Neural cell (in vitro differentiated cells): ENCODE measurements at regions not wholly inside any gene's neighbourhood (a gene's known extent, or its start where the extent isn't known, plus 50 kb on each side); places are given as distances from the start of the nearest gene placed in this dataset.

Experiments
- H2AFZ ChIP-seq: fragments of 200-600, 300-800 bp; sonication (generic), shearing (Covaris generic); 2 replicates; pipeline ENCODE4 v1.6.0; 2014; ENCODE audit warnings: low read depth, mild to moderate bottlenecking, antibody characterized with exemption, low read length, moderate library complexity
- H3F3A ChIP-seq: fragments of 200-600 bp; shearing (Covaris generic); 2 replicates; pipeline ENCODE4 v1.6.1; 2016; ENCODE audit warnings: mild to moderate bottlenecking, moderate library complexity, mixed read lengths, antibody characterized with exemption, low read length; ENCODE audit not compliant: insufficient read depth, poor library complexity, severe bottlenecking
- H3K27ac ChIP-seq: fragments of 200-600, 300-800 bp; sonication (generic), shearing (Covaris generic); 2 replicates; pipeline ENCODE4 v1.5.1; 2014; ENCODE audit warnings: mild to moderate bottlenecking, low read length, moderate library complexity
- H3K27me3 ChIP-seq: fragments of 300-800, 200-600 bp; sonication (generic), shearing (Covaris generic); 2 replicates; pipeline ENCODE4 v1.6.0; 2014; ENCODE audit warnings: mild to moderate bottlenecking, low read depth, low read length, moderate library complexity; ENCODE audit not compliant: insufficient read depth
- H3K36me3 ChIP-seq: fragments of 300-800, 200-600 bp; sonication (generic), shearing (Covaris generic); 2 replicates; pipeline ENCODE4 v1.5.1; 2014; ENCODE audit warnings: mild to moderate bottlenecking, antibody characterized with exemption, low read length, moderate library complexity; ENCODE audit not compliant: insufficient read depth
- H3K4me2 ChIP-seq: fragments of 300-800, 200-600 bp; sonication (generic), shearing (Covaris generic); 2 replicates; pipeline ENCODE4 v1.6.0; 2014; ENCODE audit warnings: mild to moderate bottlenecking, low read length
- H3K4me3 ChIP-seq: fragments of 300-800, 200-600 bp; sonication (generic), shearing (Covaris generic); 2 replicates; pipeline ENCODE4 v1.5.1; 2014; ENCODE audit warnings: mild to moderate bottlenecking, low read length, moderate library complexity
- H3K79me2 ChIP-seq: fragments of 200-600 bp; shearing (Covaris generic); replicated peaks from 2 replicates; pipeline ENCODE4 v1.6.0; 2014; ENCODE audit warnings: mild to moderate bottlenecking, low read length, moderate library complexity; ENCODE audit not compliant: insufficient read depth
- H3K9ac ChIP-seq: fragments of 300-800, 200-600 bp; sonication (generic), shearing (Covaris generic); 2 replicates; pipeline ENCODE4 v1.6.1; 2016; ENCODE audit warnings: mild to moderate bottlenecking, low read length, mixed read lengths
- H3K9me2 ChIP-seq: fragments of 200-600 bp; shearing (Covaris generic); 2 replicates; pipeline ENCODE4 v1.6.1; 2016; ENCODE audit warnings: mild to moderate bottlenecking, low read length, mixed read lengths; ENCODE audit not compliant: insufficient read depth
- H3K9me3 ChIP-seq: fragments of 200-600, 300-800 bp; sonication (generic), shearing (Covaris generic); 2 replicates; pipeline ENCODE4 v1.6.1; 2016; ENCODE audit warnings: mild to moderate bottlenecking, mixed run types, low read length, moderate library complexity, mixed read lengths
- H4K20me1 ChIP-seq: fragments of 200-600 bp; shearing (Covaris generic); 2 replicates; pipeline ENCODE4 v1.6.1; 2016; ENCODE audit warnings: mild to moderate bottlenecking, mixed run types; ENCODE audit not compliant: insufficient read depth
- EP300 ChIP-seq: fragments of 450-650 bp; conservative IDR thresholded peaks from 2 replicates; pipeline ENCODE4 v1.6.1; 2014; ENCODE audit warnings: antibody characterized with exemption, mild to moderate bottlenecking, moderate library complexity; ENCODE audit not compliant: poor library complexity, severe bottlenecking
- EZH2 ChIP-seq: fragments of 200-600, 300-800 bp; shearing (Covaris generic), sonication (generic); IDR thresholded peaks from 2 replicates; pipeline ENCODE4 v1.6.1; 2014; ENCODE audit warnings: antibody characterized with exemption, low read length, borderline replicate concordance, mild to moderate bottlenecking; ENCODE audit not compliant: insufficient read depth, poor library complexity, severe bottlenecking
- MXI1 ChIP-seq: fragments of 450-650 bp; conservative IDR thresholded peaks from 2 replicates; pipeline ENCODE4 v1.6.1; 2014; ENCODE audit warnings: antibody characterized with exemption, mild to moderate bottlenecking; ENCODE audit not compliant: poor library complexity, severe bottlenecking
- POLR2AphosphoS5 ChIP-seq: IDR thresholded peaks from 2 replicates; pipeline ENCODE4 v1.6.1; 2012
- RAD21 ChIP-seq: fragments of 450-650 bp; conservative IDR thresholded peaks from 2 replicates; pipeline ENCODE4 v1.6.1; 2014; ENCODE audit warnings: antibody characterized with exemption, mild to moderate bottlenecking, moderate library complexity
- SMC3 ChIP-seq: fragments of 450-650 bp; conservative IDR thresholded peaks from 2 replicates; pipeline ENCODE4 v1.6.1; 2014; ENCODE audit warnings: antibody characterized with exemption, mild to moderate bottlenecking, moderate library complexity; ENCODE audit not compliant: poor library complexity
- TAF1 ChIP-seq: IDR thresholded peaks from 2 replicates; pipeline ENCODE4 v1.6.1; 2012; ENCODE audit warnings: low read depth
- TF ChIP-seq, protein P1 (sequence below): fragments of 450-650 bp; IDR thresholded peaks from 2 replicates; pipeline ENCODE4 v1.5.1; 2014; ENCODE audit warnings: antibody characterized with exemption, mild to moderate bottlenecking, moderate library complexity; ENCODE audit not compliant: poor library complexity, severe bottlenecking
- TF ChIP-seq, protein P2 (sequence below): IDR thresholded peaks from 2 replicates; pipeline ENCODE4 v1.6.1; 2012; ENCODE audit warnings: borderline replicate concordance

DNA sequence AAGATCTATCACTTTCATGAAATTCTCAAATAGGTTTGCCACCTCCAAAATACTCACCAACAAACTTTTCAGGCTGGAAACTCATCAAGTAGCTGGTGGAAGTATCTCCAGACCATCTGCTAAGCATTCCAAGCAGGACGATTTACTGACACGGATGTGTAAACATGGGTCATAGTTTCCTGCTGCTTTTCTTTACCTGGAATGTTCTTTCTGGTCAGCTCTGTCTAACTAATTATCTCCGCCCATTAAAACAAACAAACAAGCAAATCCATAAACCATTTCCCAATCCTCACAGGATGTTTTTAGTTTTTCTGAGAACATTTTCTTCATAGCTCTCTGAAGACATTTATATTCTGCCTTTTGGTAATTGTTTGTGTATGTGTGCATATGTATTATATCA lies 397.0 kb downstream of the METTL15 start:
- H3F3A ChIP-seq: no peaks in the 10 kb centered on the region

DNA sequence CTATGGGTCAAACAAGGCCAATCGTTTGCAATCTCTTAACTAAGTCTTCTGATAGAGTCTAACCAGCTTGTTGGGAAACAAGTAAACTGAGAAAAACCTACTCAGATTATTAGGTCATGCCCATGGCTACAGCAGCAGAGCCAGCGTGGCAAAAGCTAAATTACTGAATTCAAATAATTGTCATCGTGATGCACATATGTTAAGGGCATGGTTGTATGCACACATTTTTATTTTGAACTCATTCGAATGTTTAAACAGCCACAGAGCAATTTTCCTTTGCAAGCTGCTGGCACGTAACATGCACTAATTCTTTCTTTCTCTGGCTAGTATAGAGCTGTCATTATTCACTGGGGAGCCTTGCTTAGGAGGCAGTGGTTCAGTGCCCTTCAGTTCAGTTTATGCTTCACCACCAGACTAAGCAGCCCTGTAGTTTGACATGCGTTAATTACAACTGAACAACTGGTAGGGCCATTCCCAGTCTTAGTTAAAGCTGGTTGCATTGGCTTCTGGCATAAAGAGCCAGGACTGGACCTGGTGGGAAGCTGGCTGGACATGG lies 396.4 kb downstream of the METTL15 start:
- Histone ChIP-seq H3F3A (no peaks in the 10 kb centered on the region), H3K4me2 (no peak overlapping the region), H3K79me2 (no peaks in the 10 kb centered on the region), H4K20me1 (no peaks in the 10 kb centered on the region), H3K27ac (no peak overlapping the region), H3K36me3 (no peaks in the 10 kb centered on the region), H3K27me3 (no peaks in the 10 kb centered on the region), H3K9me3 (no peaks in the 10 kb centered on the region), H3K9ac (no peak overlapping the region), H2AFZ (no peak overlapping the region), H3K9me2 (no peaks in the 10 kb centered on the region), H3K4me3 (no peak overlapping the region)
- TF ChIP-seq RAD21 (no peak), EZH2 (no peak), EP300 (no peak), POLR2AphosphoS5 (no peak), SMC3 (no peak), TAF1 (no peak), MXI1 (no peak)
- TF ChIP-seq, protein P1, sequence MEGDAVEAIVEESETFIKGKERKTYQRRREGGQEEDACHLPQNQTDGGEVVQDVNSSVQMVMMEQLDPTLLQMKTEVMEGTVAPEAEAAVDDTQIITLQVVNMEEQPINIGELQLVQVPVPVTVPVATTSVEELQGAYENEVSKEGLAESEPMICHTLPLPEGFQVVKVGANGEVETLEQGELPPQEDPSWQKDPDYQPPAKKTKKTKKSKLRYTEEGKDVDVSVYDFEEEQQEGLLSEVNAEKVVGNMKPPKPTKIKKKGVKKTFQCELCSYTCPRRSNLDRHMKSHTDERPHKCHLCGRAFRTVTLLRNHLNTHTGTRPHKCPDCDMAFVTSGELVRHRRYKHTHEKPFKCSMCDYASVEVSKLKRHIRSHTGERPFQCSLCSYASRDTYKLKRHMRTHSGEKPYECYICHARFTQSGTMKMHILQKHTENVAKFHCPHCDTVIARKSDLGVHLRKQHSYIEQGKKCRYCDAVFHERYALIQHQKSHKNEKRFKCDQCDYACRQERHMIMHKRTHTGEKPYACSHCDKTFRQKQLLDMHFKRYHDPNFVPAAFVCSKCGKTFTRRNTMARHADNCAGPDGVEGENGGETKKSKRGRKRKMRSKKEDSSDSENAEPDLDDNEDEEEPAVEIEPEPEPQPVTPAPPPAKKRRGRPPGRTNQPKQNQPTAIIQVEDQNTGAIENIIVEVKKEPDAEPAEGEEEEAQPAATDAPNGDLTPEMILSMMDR: no peak
- TF ChIP-seq, protein P2, sequence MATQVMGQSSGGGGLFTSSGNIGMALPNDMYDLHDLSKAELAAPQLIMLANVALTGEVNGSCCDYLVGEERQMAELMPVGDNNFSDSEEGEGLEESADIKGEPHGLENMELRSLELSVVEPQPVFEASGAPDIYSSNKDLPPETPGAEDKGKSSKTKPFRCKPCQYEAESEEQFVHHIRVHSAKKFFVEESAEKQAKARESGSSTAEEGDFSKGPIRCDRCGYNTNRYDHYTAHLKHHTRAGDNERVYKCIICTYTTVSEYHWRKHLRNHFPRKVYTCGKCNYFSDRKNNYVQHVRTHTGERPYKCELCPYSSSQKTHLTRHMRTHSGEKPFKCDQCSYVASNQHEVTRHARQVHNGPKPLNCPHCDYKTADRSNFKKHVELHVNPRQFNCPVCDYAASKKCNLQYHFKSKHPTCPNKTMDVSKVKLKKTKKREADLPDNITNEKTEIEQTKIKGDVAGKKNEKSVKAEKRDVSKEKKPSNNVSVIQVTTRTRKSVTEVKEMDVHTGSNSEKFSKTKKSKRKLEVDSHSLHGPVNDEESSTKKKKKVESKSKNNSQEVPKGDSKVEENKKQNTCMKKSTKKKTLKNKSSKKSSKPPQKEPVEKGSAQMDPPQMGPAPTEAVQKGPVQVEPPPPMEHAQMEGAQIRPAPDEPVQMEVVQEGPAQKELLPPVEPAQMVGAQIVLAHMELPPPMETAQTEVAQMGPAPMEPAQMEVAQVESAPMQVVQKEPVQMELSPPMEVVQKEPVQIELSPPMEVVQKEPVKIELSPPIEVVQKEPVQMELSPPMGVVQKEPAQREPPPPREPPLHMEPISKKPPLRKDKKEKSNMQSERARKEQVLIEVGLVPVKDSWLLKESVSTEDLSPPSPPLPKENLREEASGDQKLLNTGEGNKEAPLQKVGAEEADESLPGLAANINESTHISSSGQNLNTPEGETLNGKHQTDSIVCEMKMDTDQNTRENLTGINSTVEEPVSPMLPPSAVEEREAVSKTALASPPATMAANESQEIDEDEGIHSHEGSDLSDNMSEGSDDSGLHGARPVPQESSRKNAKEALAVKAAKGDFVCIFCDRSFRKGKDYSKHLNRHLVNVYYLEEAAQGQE: no peak

More for the DNA sequence above, 397.0 kb downstream of the METTL15 start:
- Histone ChIP-seq H3K27ac (no peak overlapping the region), H4K20me1 (no peaks in the 10 kb centered on the region), H3K9me2 (no peaks in the 10 kb centered on the region), H2AFZ (no peak overlapping the region), H3K9ac (no peak overlapping the region), H3K4me2 (no peak overlapping the region), H3K27me3 (no peaks in the 10 kb centered on the region), H3K79me2 (no peaks in the 10 kb centered on the region), H3K9me3 (no peaks in the 10 kb centered on the region), H3K36me3 (no peaks in the 10 kb centered on the region), H3K4me3 (no peak overlapping the region)
- TF ChIP-seq EZH2 (no peak), TAF1 (no peak), RAD21 (no peak), MXI1 (no peak), POLR2AphosphoS5 (no peak)
- TF ChIP-seq, protein P2: no peak
